ENCODE measurements at regions not wholly inside any gene's neighbourhood (a gene's known extent, or its start where the extent isn't known, plus 50 kb on each side); places are given as distances from the start of the nearest gene placed in this dataset.

DNA sequence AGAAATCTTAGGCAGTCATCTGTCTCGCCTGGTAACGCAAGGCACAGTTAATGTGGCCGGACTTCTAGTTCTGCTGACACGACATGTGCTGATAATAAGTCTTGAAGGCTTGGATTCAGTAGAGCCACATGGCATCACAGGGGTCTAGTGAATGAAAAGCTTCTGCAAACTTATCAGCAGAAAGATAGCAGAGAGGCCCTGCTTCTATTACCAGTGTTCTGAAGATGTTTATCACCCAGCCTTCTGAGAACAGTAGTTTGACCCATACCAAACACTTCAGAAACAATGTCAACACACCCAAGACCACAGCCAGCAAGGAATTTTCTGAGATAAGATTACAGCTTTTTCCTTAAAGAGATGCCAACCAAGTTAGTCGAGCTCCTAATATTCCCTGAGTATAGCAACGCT lies 102.7 kb upstream of the UMPS start (continued):
- TF ChIP-seq, protein P1, sequence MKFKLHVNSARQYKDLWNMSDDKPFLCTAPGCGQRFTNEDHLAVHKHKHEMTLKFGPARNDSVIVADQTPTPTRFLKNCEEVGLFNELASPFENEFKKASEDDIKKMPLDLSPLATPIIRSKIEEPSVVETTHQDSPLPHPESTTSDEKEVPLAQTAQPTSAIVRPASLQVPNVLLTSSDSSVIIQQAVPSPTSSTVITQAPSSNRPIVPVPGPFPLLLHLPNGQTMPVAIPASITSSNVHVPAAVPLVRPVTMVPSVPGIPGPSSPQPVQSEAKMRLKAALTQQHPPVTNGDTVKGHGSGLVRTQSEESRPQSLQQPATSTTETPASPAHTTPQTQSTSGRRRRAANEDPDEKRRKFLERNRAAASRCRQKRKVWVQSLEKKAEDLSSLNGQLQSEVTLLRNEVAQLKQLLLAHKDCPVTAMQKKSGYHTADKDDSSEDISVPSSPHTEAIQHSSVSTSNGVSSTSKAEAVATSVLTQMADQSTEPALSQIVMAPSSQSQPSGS (IDR thresholded peaks at IDR 0.05; ENCODE audit: low read length), result no peak
- no peak for TF ChIP-seq JUND (IDR thresholded peaks at IDR 0.05; ENCODE audit: low read length)
- TF ChIP-seq POLR2A (IDR thresholded peaks at IDR 0.05; ENCODE audit: control extremely low read depth in 1 of 2, low read depth in 2 of 2, low read length in 2 of 2), result no peak
- TF ChIP-seq, protein P2, sequence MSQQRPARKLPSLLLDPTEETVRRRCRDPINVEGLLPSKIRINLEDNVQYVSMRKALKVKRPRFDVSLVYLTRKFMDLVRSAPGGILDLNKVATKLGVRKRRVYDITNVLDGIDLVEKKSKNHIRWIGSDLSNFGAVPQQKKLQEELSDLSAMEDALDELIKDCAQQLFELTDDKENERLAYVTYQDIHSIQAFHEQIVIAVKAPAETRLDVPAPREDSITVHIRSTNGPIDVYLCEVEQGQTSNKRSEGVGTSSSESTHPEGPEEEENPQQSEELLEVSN (IDR thresholded peaks at IDR 0.05), result no peak
